DND-41 (cell line): ENCODE measurements at regions not wholly inside any gene's neighbourhood (a gene's known extent, or its start where the extent isn't known, plus 50 kb on each side); places are given as distances from the start of the nearest gene placed in this dataset.

ENCODE experiments used
- EZH2 ChIP-seq: IDR thresholded peaks from 3 replicates; pipeline ENCODE4 v1.6.1; 2012; ENCODE audit warnings: borderline replicate concordance, low read depth, mild to moderate bottlenecking, moderate library complexity, low read length, inconsistent platforms; ENCODE audit not compliant: severe bottlenecking
- TF ChIP-seq, protein P1 (sequence below): IDR thresholded peaks from 2 replicates; pipeline ENCODE4 v1.5.1; 2012; ENCODE audit warnings: borderline replicate concordance, low read length, moderate library complexity, mild to moderate bottlenecking; ENCODE audit not compliant: poor library complexity, severe bottlenecking; ENCODE audit errors: extremely low read depth

- TF ChIP-seq, protein P1, sequence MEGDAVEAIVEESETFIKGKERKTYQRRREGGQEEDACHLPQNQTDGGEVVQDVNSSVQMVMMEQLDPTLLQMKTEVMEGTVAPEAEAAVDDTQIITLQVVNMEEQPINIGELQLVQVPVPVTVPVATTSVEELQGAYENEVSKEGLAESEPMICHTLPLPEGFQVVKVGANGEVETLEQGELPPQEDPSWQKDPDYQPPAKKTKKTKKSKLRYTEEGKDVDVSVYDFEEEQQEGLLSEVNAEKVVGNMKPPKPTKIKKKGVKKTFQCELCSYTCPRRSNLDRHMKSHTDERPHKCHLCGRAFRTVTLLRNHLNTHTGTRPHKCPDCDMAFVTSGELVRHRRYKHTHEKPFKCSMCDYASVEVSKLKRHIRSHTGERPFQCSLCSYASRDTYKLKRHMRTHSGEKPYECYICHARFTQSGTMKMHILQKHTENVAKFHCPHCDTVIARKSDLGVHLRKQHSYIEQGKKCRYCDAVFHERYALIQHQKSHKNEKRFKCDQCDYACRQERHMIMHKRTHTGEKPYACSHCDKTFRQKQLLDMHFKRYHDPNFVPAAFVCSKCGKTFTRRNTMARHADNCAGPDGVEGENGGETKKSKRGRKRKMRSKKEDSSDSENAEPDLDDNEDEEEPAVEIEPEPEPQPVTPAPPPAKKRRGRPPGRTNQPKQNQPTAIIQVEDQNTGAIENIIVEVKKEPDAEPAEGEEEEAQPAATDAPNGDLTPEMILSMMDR: no peak
- TF ChIP-seq EZH2: no peak
Observed at GRCh38 chr16:52294660-52295059, 252.3 kb downstream of the TOX3 start.
